Lower leg skin (tissue), 4 donors: ENCODE measurements at regions not wholly inside any gene's neighbourhood (a gene's known extent, or its start where the extent isn't known, plus 50 kb on each side); places are given as distances from the start of the nearest gene placed in this dataset.

Experiments
- DNase-seq, 2 donors: peaks; one replicate each; pipeline ENCODE4 v3.0.0-alpha.2; 2019; ENCODE audit warnings: low spot score in 2 of 2
- H3K4me3 ChIP-seq: fragments of 200-600 bp; sonication (generic); 2 replicates; pipeline ENCODE4 v1.5.1; 2017; ENCODE audit warnings: mild to moderate bottlenecking, low read depth; ENCODE audit not compliant: poor library complexity, severe bottlenecking
- POLR2A ChIP-seq, 2 donors: fragments of 450-650 bp; IDR thresholded peaks; one replicate each; pipeline ENCODE4 v1.6.1; 2016 to 2017; ENCODE audit warnings: antibody characterized with exemption in 2 of 2, mild to moderate bottlenecking in 1 of 2, moderate library complexity in 1 of 2
- WGBS, 2 donors: methylation state at CpG; one replicate each; pipeline ENCODE4 v1.1.5; 2018; 5-methylcytosine and 5-hydroxymethylcytosine counted together
- intact Hi-C: fragments of 100-400 bp; cut with DNase I; formaldehyde crosslinking; loops from one replicate; pipeline ENCODE4 v1.15.0; 2023; ENCODE audit warnings: low total_unique reads
- TF ChIP-seq, protein P1 (sequence below), 3 donors: fragments of 450-650 bp; IDR thresholded peaks; one replicate each; pipeline ENCODE4 v1.5.1; 2016; ENCODE audit warnings: antibody characterized with exemption in 3 of 3, mild to moderate bottlenecking in 3 of 3, moderate library complexity in 2 of 3

DNA sequence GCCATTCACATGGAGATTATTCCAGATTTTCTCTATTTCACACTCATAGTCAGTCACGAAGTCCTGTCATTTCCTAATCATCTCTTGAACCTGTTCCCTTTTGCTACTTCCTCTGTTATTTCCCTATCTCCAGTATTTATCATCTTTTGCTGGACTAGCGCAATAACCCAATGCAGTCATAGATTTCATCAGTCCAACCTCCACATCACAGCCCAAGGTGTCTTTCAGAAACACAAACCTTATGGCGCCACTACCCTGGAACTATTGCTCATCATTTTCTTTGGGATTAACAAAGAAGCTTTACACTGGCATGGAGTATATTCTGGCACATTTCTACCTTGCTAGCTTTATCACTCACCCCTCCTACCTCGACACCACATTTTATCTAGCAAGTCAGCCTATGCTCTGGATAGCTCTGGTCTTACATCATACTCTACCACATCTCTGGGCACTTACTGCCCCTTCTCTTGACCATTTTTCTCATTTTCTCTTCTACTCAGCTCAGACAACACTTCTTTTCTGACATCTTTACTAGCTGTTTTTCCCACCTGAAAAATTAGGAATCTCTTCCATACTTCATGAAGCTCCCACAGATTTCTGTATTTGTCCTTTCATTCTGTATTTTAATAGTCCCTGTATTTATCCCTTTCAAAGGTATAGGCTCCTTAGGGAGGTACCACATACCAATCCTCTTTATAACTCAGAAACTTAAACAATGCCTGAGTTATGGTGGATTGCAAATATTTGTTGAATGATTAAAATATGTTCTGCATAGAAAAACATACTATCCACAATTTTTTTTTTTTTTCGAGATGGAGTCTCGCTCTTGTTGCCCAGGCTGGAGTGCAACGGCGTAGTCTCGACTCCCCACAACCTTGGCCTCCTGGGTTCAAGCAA, 534.7 kb downstream of the KLF12 start:
- intact Hi-C loops = no loop called here
- WGBS, 2 donors = 88 to 91% methylated on average over 9 of the region's 9 CpGs
- TF ChIP-seq, protein P1, sequence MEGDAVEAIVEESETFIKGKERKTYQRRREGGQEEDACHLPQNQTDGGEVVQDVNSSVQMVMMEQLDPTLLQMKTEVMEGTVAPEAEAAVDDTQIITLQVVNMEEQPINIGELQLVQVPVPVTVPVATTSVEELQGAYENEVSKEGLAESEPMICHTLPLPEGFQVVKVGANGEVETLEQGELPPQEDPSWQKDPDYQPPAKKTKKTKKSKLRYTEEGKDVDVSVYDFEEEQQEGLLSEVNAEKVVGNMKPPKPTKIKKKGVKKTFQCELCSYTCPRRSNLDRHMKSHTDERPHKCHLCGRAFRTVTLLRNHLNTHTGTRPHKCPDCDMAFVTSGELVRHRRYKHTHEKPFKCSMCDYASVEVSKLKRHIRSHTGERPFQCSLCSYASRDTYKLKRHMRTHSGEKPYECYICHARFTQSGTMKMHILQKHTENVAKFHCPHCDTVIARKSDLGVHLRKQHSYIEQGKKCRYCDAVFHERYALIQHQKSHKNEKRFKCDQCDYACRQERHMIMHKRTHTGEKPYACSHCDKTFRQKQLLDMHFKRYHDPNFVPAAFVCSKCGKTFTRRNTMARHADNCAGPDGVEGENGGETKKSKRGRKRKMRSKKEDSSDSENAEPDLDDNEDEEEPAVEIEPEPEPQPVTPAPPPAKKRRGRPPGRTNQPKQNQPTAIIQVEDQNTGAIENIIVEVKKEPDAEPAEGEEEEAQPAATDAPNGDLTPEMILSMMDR (IDR thresholded peaks at IDR 0.05) = no peak
- no peak for TF ChIP-seq POLR2A (IDR thresholded peaks at IDR 0.05)
- no peak for DNase-seq
- no peak overlapping the region for H3K4me3 ChIP-seq

DNA sequence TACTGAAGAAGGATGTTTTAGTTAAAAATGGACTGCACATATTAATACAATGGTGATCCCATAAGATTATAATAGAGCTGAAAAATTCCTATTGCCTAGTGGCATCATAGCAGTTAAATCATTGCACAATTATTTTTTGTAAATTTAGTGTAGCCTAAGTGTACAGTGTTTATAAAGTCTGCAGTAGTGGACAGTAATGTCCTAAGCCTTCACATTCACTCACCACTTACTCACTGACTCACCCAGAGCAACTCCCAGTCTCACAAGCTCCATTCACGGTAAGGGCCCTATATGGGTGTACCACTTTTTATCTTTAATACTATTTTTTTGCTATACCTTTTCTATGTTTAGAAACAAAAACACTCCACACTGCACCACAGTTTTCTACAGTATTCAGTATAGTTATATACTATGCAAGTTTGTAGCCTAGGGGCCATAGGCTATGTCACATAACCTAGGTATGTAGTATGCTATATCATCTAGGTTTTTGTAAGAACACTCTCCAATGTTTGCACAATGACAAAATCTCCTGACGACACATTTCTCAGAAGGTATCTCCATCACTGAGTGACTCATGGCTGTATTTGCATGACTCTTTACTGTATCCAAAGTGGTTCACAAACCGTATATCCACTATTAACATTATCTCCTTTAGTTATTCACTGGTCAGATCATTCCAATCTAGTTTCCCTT, 536.0 kb downstream of the KLF12 start:
- no peak for DNase-seq
- no peak overlapping the region for H3K4me3 ChIP-seq
- intact Hi-C loops = no loop called here
- WGBS, 2 donors = 64 to 79% methylated on average over 3 of the region's 3 CpGs
- TF ChIP-seq, protein P1 (IDR thresholded peaks at IDR 0.05) = no peak
- no peak for TF ChIP-seq POLR2A (IDR thresholded peaks at IDR 0.05)

DNA sequence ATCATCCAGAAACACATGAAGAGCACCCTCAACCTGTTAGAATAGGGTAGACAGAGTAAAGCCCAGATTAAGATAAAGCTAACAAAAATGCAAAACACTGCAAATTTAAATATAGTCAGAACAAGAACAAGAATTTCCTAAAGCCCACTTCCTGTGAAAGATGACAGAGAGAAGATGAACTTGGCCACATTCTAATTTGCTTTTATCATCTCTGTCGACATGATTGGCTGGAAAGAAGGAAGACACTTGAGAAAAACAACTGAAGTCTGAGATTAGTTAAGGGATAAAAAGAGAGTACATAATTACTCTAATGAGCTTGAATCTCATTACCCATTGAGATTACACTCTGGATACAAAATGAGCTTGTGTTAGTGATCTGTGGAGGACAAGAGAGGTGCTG, 537.6 kb downstream of the KLF5 start:
- 50 to 55% methylated on average over 1 of the region's 1 CpG for WGBS, 2 donors
- TF ChIP-seq POLR2A (IDR thresholded peaks at IDR 0.05) = no peak
- TF ChIP-seq, protein P1 (IDR thresholded peaks at IDR 0.05) = no peak
- no peak overlapping the region for H3K4me3 ChIP-seq
- no peak for DNase-seq
- intact Hi-C loops = no loop called here

DNA sequence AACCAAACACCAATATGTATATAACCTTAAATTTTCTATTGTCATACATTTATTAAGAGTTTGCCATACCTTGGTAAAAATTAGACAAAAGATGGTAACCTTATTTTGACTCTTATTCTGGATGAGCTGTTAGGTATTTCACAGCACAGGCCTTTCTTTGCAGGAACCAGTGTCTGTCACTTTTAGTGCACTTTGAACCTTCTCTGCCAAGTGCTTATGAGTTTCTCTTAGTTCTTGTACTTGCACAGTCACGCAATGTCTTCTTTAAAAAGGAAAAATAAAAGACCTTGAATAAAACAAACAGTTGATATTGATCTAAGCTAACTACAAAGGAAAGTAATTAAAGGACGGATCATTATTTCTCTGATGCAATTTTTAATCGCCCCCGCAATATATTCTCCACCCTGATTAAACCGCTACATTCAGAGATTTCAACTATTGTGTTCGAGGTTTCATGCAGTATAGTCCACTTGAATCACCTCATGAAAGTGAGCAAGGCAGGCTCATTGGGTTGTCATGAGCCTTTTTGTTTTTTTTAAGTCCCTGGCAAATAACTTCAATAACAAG, 534.5 kb downstream of the KLF5 start:
- TF ChIP-seq, protein P1 (IDR thresholded peaks at IDR 0.05) = no peak
- no peak for TF ChIP-seq POLR2A (IDR thresholded peaks at IDR 0.05)

GRCh38 chr13:73591861-73592260, 533.1 kb downstream of the KLF5 start:
- 83 to 92% methylated on average over 6 of the region's 6 CpGs for WGBS, 2 donors
- TF ChIP-seq, protein P1 (IDR thresholded peaks at IDR 0.05) = no peak
- no peak for TF ChIP-seq POLR2A (IDR thresholded peaks at IDR 0.05)
- no peak for DNase-seq
- intact Hi-C loops = no loop called here
- H3K4me3 ChIP-seq = no peak overlapping the region

More for the DNA sequence above, 534.5 kb downstream of the KLF5 start:
- H3K4me3 ChIP-seq = no peak overlapping the region
- 60 to 69% methylated on average over 6 of the region's 6 CpGs for WGBS, 2 donors
- intact Hi-C loops = no loop called here
- no peak for DNase-seq
